Forelimb muscle (tissue), 1 donor: ENCODE measurements at regions not wholly inside any gene's neighbourhood (a gene's known extent, or its start where the extent isn't known, plus 50 kb on each side); places are given as distances from the start of the nearest gene placed in this dataset.
"Not testable (repeated sequence)": the region's sequence is repeated elsewhere in the genome, so short reads cannot be mapped to it uniquely, and the experiment has no call there.

Experiments
- DNase-seq: peaks from one replicate; pipeline ENCODE4 v3.0.0-alpha.2; 2013; ENCODE audit warnings: low read depth

DNA sequence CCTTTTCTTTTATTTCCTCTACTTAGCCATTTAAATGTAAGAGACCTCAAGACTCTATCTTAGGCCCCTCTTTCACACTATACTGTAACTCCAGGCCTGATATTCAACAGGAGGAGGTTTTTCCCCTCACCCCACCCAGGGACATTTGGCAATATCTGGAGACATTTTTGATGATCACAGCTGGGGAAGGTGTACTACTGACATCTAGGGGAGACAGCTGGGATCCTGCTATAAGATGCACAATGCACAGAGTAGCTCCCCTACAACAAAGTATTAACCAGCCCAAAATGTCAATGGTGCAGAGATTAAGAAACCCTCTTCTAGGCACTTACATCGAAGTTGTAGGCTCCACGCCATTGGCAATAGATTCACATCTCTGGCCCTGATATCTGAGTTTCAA, 517.5 kb upstream of the UBE2E2 start:
- no peak for DNase-seq

- DNase-seq: no peak
Measured at GRCh38 chr3:22691407-22691806, 511.7 kb upstream of the UBE2E2 start.

- no peak for DNase-seq
Measured at GRCh38 chr3:22691856-22692628, 511.1 kb upstream of the UBE2E2 start.

GRCh38 chr3:22700876-22701275, 502.3 kb upstream of the UBE2E2 start:
- DNase-seq: no peak

GRCh38 chr3:22704166-22704565, 499.0 kb upstream of the UBE2E2 start:
- DNase-seq: no peak

DNA sequence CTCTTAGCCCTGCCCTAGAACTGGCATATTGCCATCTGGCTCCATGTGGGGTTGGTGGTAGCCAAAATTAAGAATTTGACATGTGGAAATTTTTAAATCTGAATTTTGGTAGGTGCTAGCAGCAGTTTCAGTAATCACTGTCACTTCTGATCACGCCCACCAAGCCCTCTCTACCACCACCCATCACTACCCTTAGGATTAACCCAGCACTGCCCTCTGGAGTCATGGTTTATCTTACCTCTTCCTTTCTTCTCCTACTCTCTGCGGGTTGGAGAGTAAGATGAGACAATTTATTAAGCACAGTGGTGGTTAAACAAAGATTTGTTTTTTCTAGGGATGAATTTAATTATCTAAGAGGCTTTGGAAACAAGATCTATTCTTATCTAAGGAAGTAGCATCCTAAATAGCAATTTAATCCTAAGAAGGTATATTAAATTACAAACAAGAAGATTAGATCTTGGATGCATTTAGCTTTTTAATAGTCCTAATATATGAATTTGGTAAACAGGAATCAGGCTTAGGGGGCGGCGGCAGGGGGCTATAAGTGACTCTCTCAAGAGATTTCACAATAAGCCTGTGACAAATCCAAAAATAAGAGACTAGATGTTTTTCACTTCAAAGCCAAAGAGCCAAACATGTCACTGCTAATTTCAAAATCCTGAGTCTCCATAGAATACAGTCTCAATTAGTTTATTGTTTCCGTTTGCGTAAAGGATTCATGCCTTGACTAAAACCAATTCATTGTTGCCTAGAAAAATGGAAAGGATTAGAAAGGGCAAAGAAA, 498.4 kb upstream of the UBE2E2 start:
- no peak for DNase-seq

- not testable (repeated sequence) for DNase-seq
Measured at GRCh38 chr3:22706922-22707321, 496.2 kb upstream of the UBE2E2 start.

DNA sequence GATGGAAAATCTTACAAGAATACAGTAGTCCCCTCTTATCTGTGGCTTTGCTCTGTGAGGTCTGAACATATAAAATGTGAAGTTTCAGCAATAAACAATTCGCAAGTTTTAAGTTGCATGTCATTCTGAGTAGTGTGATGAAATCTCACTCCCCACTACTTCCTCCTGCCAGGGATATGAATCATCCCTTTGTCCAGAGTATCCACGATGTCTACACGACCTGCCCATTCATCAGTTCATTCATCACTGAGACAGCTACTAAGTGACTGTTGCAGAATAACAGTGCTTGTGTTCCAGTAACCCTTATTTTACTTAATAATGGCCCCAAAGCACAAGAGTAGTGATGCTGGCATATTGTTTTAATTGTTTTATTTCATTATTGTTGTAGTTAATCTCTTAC, 489.2 kb upstream of the UBE2E2 start:
- no peak for DNase-seq

- DNase-seq: no peak
Measured at GRCh38 chr3:22714749-22715148, 488.4 kb upstream of the UBE2E2 start.

DNA sequence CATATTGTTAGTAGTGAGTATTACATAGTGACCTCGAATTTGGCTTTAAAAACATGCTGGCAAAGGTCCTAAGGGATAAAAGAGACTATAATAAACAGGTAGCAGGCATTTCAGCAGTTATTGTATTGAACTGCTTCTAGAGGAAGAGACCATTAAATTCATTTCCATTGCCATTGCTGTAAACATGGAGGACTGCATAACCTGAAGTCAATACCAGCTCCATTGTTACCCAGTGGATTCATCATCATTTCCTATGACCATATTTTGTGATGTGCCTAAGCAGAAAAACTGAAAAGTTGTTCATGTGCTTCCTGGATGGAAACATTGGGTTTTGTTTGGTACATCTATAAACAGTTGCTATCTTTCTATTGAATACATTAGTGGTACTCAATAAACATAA, 482.5 kb upstream of the UBE2E2 start:
- no peak for DNase-seq

DNA sequence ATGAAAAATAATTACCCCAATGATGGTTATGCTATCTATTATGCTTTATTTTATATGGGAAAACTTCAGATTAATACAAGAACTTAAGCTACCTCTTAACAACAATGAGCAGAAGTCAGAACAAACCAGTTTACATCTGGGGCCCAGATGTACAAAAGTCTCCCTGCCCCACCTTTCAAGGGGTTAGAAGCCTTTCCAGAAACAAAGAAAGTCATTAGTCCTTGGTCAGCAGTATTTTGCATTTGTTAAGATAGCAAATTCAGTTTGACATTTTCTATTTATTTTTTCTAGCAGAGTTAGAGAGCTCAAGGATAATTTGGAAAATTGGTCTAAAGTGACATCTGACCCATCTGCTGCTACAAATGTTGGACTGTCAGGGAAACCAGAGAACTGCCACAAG, 478.7 kb upstream of the UBE2E2 start:
- no peak for DNase-seq

GRCh38 chr3:22728406-22728805, 474.7 kb upstream of the UBE2E2 start:
- DNase-seq: no peak

DNA sequence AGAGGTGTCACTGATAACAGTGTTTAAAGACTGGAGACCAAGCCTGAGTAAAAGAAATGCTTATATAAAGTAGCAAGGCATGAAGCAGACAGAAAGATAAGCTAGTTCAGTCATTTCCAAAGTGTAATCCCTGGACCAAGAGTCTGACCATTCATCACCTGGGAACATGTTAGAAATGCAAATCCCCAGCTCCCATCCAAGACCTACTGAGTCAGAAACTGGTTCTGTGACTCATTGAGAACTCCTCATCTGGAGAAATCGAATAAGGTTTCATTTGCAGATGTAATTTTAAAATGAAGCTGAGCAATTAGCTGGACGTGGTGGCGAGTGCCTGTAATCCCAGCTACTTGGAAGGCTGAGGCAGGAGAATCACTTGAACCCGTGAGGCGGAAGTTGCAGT, 473.9 kb upstream of the UBE2E2 start:
- no peak for DNase-seq

DNA sequence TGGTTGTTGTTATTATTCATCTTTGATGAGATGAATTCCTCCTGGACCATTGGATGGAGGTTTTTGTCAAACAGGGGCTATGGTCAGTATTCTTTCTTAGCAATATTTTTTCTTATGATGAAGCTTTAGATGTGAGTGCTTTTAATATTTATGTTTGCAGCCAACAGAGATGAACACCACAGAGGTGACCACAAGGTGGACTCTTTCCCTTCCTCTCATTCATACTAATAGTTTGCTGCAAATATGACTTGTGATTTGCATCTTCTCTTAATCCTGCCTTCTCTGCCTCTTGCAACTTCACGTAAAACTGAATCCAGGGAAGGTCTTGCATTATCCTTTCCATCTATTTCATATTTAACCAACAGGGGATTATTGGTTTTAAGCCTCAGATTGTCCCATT, 473.1 kb upstream of the UBE2E2 start:
- no peak for DNase-seq

- DNase-seq: no peak
Measured at GRCh38 chr3:22730701-22731100, 472.4 kb upstream of the UBE2E2 start.

DNA sequence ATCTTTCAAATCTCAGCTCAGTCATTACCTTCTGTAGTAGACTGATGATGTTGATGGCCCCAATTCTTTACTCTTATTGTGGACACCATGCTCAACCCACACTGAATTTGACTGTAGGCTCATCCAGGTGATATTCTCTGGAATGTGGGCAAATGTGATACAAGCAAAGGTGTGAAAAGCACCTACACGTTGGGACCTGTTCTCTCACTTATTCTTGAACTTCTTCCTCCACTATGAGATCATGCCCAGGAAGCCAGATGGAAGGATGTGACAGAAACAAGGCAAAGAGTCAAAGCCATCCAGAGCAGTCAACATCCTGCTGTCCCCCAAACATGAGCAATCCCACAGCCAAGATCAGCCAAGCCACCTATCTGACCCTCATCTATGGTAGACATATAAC, 471.2 kb upstream of the UBE2E2 start:
- no peak for DNase-seq

DNA sequence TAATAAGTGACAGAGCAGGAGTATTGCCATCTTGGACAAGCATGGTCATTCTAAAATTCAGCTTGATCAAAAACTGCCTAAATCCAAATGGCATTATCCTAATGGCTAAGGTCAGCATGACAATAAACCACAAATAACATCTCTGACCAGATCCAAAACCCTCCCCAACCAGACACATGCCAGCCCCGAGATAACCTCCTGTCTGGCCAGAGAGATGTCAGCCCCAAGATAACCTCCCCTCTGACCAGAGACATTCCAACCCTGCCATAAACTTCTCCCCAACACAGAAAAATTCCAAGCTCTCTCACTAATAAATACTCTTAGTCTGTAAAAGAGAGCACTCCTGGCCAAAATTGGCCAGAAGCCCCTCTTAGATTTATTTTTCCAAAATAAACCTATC, 470.5 kb upstream of the UBE2E2 start:
- no peak for DNase-seq

- DNase-seq: no peak
Measured at GRCh38 chr3:22734207-22734606, 468.9 kb upstream of the UBE2E2 start.

DNA sequence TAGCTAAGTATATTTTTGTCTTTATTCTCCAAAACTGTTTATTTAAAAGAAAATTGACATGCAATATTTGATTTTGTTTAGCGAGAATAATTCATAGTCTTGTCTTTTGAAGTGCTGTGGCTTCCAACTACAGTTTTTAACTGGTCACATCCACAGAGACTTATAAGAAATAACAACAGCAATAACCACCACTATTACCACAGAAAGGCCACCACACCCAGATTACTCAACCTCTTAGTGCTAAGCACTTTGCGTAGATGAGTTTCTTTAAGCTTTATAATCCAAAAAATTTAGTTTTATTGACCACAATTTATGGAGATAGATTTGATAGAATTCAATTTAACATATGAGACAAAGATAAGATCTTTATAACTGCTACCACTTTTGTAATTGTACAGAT, 468.4 kb upstream of the UBE2E2 start:
- DNase-seq: no peak

DNA sequence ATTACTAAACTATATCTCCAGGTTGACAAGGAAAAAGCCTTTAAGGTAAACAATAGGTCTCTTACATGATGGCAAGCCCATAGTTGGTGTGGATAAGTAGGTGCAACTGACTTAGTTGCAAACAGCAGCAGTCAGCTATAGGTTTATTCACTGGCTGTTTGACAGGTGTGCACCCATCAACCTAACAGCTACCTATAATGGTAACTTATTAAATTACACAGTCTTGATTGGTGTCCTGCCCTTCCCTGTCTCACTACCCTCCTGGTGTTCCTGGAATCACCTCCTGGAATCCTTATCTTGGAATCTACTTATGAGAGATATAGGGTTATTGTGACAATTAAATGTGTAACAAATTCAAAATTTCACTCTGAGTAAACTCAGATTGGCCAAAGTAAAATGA, 467.8 kb upstream of the UBE2E2 start:
- no peak for DNase-seq

DNA sequence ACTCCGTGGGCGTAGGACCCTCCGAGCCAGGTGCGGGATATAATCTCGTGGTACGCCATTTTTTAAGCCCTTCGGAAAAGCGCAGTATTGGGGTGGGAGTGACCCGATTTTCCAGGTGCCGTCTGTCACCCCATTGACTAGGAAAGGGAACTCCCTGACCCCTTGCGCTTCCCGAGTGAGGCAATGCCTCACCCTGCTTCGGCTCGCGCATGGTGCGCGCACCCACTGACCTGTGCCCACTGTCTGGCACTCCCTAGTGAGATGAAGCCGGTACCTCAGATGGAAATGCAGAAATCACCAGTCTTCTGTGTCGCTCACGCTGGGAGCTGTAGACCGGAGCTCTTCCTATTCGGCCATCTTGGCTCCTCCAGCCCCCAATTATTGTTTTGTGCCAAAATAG, 459.7 kb upstream of the UBE2E2 start:
- not testable (repeated sequence) for DNase-seq

GRCh38 chr3:22745321-22745720, 457.8 kb upstream of the UBE2E2 start:
- no peak for DNase-seq

DNA sequence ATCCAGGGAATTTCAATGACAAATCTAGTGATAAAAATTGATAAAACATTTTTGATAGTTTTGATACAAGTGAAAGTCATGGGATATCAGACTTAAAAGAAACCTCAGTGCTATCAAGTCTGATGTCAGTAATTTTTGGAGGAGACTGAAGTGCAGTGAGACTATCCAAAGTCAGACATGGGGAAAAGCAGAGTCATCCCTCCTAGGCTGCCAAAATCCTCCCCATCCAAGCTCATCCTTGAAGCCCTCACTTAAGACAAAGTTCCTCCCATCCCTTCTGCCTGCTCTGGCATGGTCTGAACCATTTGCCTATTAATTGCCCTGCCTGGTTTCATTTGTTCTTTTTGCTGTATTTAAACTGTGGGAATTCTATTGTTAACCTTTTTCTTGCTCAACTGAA, 456.9 kb upstream of the UBE2E2 start:
- peak; percentile 34 for DNase-seq
